ENCODE measurements at regions not wholly inside any gene's neighbourhood (a gene's known extent, or its start where the extent isn't known, plus 50 kb on each side); places are given as distances from the start of the nearest gene placed in this dataset.

- no peak for TF ChIP-seq CTCF (optimal IDR thresholded peaks at IDR 0.05 in 1 of 3, IDR thresholded peaks at IDR 0.05 in 1 of 3, conservative IDR thresholded peaks at IDR 0.05 in 1 of 3; ENCODE audit: extremely low read depth in 1 of 3, insufficient read depth in 2 of 3, low read length in 3 of 3)
- TF ChIP-seq EZH2 (IDR thresholded peaks at IDR 0.05; ENCODE audit: low read length) = no peak
Measured at GRCh38 chr5:18000744-18001143, 366.5 kb downstream of the TAF11L14 start.
